Endothelial cell of umbilical vein (primary cell): ENCODE measurements at regions not wholly inside any gene's neighbourhood (a gene's known extent, or its start where the extent isn't known, plus 50 kb on each side); places are given as distances from the start of the nearest gene placed in this dataset.

Source experiments
- BruUV-seq: library from RNA; stranded (reverse); fragments of 400-500 nt; replicated peaks from 2 replicates; lab custom pipeline; 2021; lab: Mats Ljungman, UMichigan
- CTCF ChIA-PET: fragments of 300-600, 350-600 bp; sonication (Branson Sonifier 250); formaldehyde crosslinking; loops from one replicate; lab custom pipeline; 2021; ENCODE audit warnings: antibody characterized with exemption, inconsistent platforms; lab: Charles Lee
- POLR2A ChIA-PET: fragments of 300-600, 350-600 bp; sonication (Branson Sonifier 250); formaldehyde crosslinking; loops from one replicate; lab custom pipeline; 2021; ENCODE audit warnings: antibody characterized with exemption, inconsistent platforms; lab: Charles Lee
- DNase-seq: peaks from one replicate; pipeline ENCODE4 v3.0.0-alpha.2; 2011; ENCODE audit warnings: low read depth, low spot score
- FAIRE-seq: peaks from 2 replicates; lab custom pipeline; 2011; peaks lifted over from hg19 to GRCh38; lab: Jason Lieb, UNC
- H2AFZ ChIP-seq: 2 replicates; pipeline ENCODE4 v1.6.0; 2012; ENCODE audit warnings: low read depth, low read length, control low read depth, inconsistent platforms
- H3K27ac ChIP-seq: 2 replicates; pipeline ENCODE4 v1.5.1; 2011; ENCODE audit warnings: low read depth, mild to moderate bottlenecking, control low read depth, low read length, moderate library complexity; ENCODE audit not compliant: insufficient read depth
- H3K27me3 ChIP-seq, 2 experiments: 2 replicates each; pipeline versions ENCODE4 v1.6.0 to v1.6.1; 2011; ENCODE audit warnings: low read length in 2 of 2, mixed read lengths in 1 of 2; ENCODE audit not compliant: control insufficient read depth in 2 of 2, insufficient read depth in 2 of 2
- H3K36me3 ChIP-seq, 2 experiments: 2 replicates in 1 of 2; 3 replicates in 1 of 2; pipeline ENCODE4 v1.5.1; 2011; ENCODE audit warnings: low read length in 2 of 2, mild to moderate bottlenecking in 1 of 2, moderate library complexity in 1 of 2; ENCODE audit not compliant: control insufficient read depth in 2 of 2, insufficient read depth in 2 of 2; ENCODE audit errors: extremely low read depth in 1 of 2
- H3K4me1 ChIP-seq: 3 replicates; pipeline ENCODE4 v1.5.1; 2011; ENCODE audit warnings: mild to moderate bottlenecking, low read length; ENCODE audit not compliant: control insufficient read depth, insufficient read depth; ENCODE audit errors: extremely low read depth
- H3K4me2 ChIP-seq: 2 replicates; pipeline ENCODE4 v1.6.1; 2011; ENCODE audit warnings: low read length, control low read depth, mixed read lengths; ENCODE audit not compliant: insufficient read depth
- H3K4me3 ChIP-seq, 3 experiments: fragments of 200-600 bp in 1 of 3; sonication (generic), shearing (Covaris generic) in 1 of 3; replicated peaks in 1 of 3; 2 replicates each; pipeline ENCODE4 v1.5.1; 2011 to 2016; ENCODE audit warnings: control low read depth in 3 of 3, low read length in 3 of 3, mild to moderate bottlenecking in 2 of 3, inconsistent platforms in 1 of 3, low read depth in 1 of 3, moderate library complexity in 1 of 3; ENCODE audit not compliant: insufficient read depth in 1 of 3
- H3K79me2 ChIP-seq: 2 replicates; pipeline ENCODE4 v1.6.0; 2012; ENCODE audit warnings: low read length, inconsistent platforms; ENCODE audit not compliant: control insufficient read depth, insufficient read depth
- H3K9ac ChIP-seq: replicated peaks from 2 replicates; pipeline ENCODE3; 2011; ENCODE audit warnings: low read length, control low read depth; ENCODE audit not compliant: insufficient read depth; ENCODE audit errors: extremely low read depth
- H3K9me1 ChIP-seq: replicated peaks from 3 replicates; pipeline ENCODE4 v1.6.0; 2011; ENCODE audit warnings: mild to moderate bottlenecking, low read length; ENCODE audit not compliant: control insufficient read depth, insufficient read depth; ENCODE audit errors: extremely low read depth
- H3K9me3 ChIP-seq: replicated peaks from 2 replicates; pipeline ENCODE4 v1.5.1; 2012; ENCODE audit warnings: low read length, inconsistent platforms; ENCODE audit not compliant: control insufficient read depth, insufficient read depth
- H4K20me1 ChIP-seq: replicated peaks from 2 replicates; pipeline ENCODE3; 2011; ENCODE audit warnings: mild to moderate bottlenecking, low read length; ENCODE audit not compliant: control insufficient read depth, insufficient read depth; ENCODE audit errors: extremely low read depth
- EZH2 ChIP-seq: IDR thresholded peaks from 2 replicates; pipeline ENCODE4 v1.6.1; 2012; ENCODE audit warnings: borderline replicate concordance, low read depth, mild to moderate bottlenecking, moderate library complexity, low read length, inconsistent platforms; ENCODE audit not compliant: severe bottlenecking
- FOS ChIP-seq: IDR thresholded peaks from 2 replicates; pipeline ENCODE4 v1.6.1; 2011; ENCODE audit warnings: mild to moderate bottlenecking, low read length, moderate library complexity, borderline replicate concordance; ENCODE audit not compliant: insufficient read depth
- GATA2 ChIP-seq: IDR thresholded peaks from 2 replicates; pipeline ENCODE4 v1.7.0; 2011; ENCODE audit warnings: low read depth, mild to moderate bottlenecking, moderate library complexity, mixed read lengths, low read length; ENCODE audit not compliant: insufficient read length, insufficient read depth
- JUN ChIP-seq: IDR thresholded peaks from 2 replicates; pipeline ENCODE4 v1.6.1; 2011; ENCODE audit warnings: borderline replicate concordance, low read depth; ENCODE audit not compliant: insufficient read length, insufficient read depth
- MYC ChIP-seq: IDR thresholded peaks from one replicate; pipeline ENCODE4 v1.6.1; 2011; ENCODE audit warnings: mild to moderate bottlenecking, low read depth, low read length
- POLR2A ChIP-seq: IDR thresholded peaks from 2 replicates; pipeline ENCODE4 v1.6.1; 2012; ENCODE audit warnings: low read depth, mild to moderate bottlenecking, control low read depth, low read length
- POLR2AphosphoS5 ChIP-seq: IDR thresholded peaks from 2 replicates; pipeline ENCODE4 v1.6.1; 2012; ENCODE audit warnings: low read depth, mild to moderate bottlenecking, control low read depth, low read length, moderate library complexity; ENCODE audit not compliant: insufficient read depth
- dilution Hi-C: fragments of 300-500 bp; cut with MboI; formaldehyde crosslinking; loops from one replicate; pipeline ENCODE4 v1.15.0; 2019; ENCODE audit warnings: low sequenced_read_pairs; ENCODE audit not compliant: extremely low pct_ligation_motif_present
- intact Hi-C: fragments of 100-400 bp; cut with micrococcal nuclease; formaldehyde crosslinking; loops from one replicate; pipeline ENCODE4 v1.10.0; 2022
- TF ChIP-seq, protein P1 (sequence below): IDR thresholded peaks from 2 replicates; pipeline ENCODE4 v1.6.1; 2011; ENCODE audit not compliant: insufficient read depth, insufficient read length
- TF ChIP-seq, protein P2 (sequence below), 2 donors: IDR thresholded peaks; 1 replicate in 1 of 2; 2 replicates in 1 of 2; pipeline ENCODE4 v1.5.1; 2011; ENCODE audit warnings: low read length in 2 of 2, mild to moderate bottlenecking in 2 of 2, moderate library complexity in 2 of 2, control low read depth in 1 of 2, inconsistent platforms in 1 of 2, low read depth in 1 of 2; ENCODE audit not compliant: insufficient read depth in 1 of 2; ENCODE audit errors: extremely low read depth in 1 of 2

DNA sequence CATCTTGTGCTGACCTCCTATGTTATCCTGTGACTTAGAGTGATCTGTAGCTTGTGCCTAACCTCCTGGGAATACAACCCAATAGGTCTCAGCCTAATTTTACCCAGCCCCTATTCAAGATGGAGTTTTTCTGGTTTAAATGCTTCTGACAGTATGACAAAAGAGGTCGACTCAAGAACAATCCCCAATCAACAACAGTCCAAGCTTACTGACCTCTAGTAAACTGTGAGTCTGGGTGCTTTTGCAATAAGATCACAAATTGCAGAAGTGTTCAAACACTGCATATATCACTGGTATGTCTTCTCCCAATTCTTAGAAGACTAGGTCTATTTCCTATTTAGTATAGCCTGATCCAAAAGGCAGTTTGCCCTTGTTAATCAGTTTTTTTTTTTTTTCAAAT lies 323.5 kb upstream of the PTGER4 start:
- H3K27me3 ChIP-seq, result no peaks in the 10 kb centered on the region
- dilution Hi-C loops, result no loop called here
- no peak overlapping the region for H3K4me2 ChIP-seq
- H2AFZ ChIP-seq, result no peak overlapping the region
- intact Hi-C loops, result no loop called here
- H3K36me3 ChIP-seq, result no peaks in the 10 kb centered on the region
- DNase-seq (no peak), FAIRE-seq (no peak)
- ChIA-PET CTCF (no interaction called here), POLR2A (no interaction called here)
- H3K9ac ChIP-seq, result no peak overlapping the region
- no TSS peak for BruUV-seq
- no peaks in the 10 kb centered on the region for H3K79me2 ChIP-seq
- H3K9me3 ChIP-seq, result no peaks in the 10 kb centered on the region
- H3K27ac ChIP-seq, result no peak overlapping the region
- H4K20me1 ChIP-seq, result no peaks in the 10 kb centered on the region
- TF ChIP-seq, protein P1, sequence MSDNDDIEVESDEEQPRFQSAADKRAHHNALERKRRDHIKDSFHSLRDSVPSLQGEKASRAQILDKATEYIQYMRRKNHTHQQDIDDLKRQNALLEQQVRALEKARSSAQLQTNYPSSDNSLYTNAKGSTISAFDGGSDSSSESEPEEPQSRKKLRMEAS, result no peak
- TF ChIP-seq FOS (no peak), JUN (no peak), MYC (no peak), POLR2A (no peak), GATA2 (no peak), POLR2AphosphoS5 (no peak), EZH2 (no peak)
- TF ChIP-seq, protein P2, sequence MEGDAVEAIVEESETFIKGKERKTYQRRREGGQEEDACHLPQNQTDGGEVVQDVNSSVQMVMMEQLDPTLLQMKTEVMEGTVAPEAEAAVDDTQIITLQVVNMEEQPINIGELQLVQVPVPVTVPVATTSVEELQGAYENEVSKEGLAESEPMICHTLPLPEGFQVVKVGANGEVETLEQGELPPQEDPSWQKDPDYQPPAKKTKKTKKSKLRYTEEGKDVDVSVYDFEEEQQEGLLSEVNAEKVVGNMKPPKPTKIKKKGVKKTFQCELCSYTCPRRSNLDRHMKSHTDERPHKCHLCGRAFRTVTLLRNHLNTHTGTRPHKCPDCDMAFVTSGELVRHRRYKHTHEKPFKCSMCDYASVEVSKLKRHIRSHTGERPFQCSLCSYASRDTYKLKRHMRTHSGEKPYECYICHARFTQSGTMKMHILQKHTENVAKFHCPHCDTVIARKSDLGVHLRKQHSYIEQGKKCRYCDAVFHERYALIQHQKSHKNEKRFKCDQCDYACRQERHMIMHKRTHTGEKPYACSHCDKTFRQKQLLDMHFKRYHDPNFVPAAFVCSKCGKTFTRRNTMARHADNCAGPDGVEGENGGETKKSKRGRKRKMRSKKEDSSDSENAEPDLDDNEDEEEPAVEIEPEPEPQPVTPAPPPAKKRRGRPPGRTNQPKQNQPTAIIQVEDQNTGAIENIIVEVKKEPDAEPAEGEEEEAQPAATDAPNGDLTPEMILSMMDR (IDR thresholded peaks at IDR 0.05; ENCODE audit: extremely low read depth in 1 of 2, insufficient read depth in 1 of 2, low read depth in 1 of 2, low read length in 2 of 2), result no peak
- H3K4me1 ChIP-seq, result no peaks in the 10 kb centered on the region
- no peaks in the 10 kb centered on the region for H3K9me1 ChIP-seq
- H3K4me3 ChIP-seq, result no peak overlapping the region
